Parathyroid adenoma (tissue), 2 donors: ENCODE measurements at regions not wholly inside any gene's neighbourhood (a gene's known extent, or its start where the extent isn't known, plus 50 kb on each side); places are given as distances from the start of the nearest gene placed in this dataset.

Source experiments
- H2AFZ ChIP-seq: fragments of 300-600 bp; sonication (generic); one replicate; pipeline ENCODE4 v1.7.0; 2017; ENCODE audit warnings: antibody characterized with exemption, mild to moderate bottlenecking
- H3K27ac ChIP-seq: fragments of 300-600 bp; sonication (generic); one replicate; pipeline ENCODE4 v1.7.0; 2017
- H3K27me3 ChIP-seq: fragments of 300-600 bp; sonication (generic); one replicate; pipeline ENCODE4 v1.7.0; 2017; ENCODE audit warnings: low read length; ENCODE audit not compliant: control insufficient read depth, insufficient read depth
- H3K36me3 ChIP-seq: fragments of 300-600 bp; sonication (generic); one replicate; pipeline ENCODE4 v1.7.0; 2017; ENCODE audit warnings: low read length; ENCODE audit not compliant: control insufficient read depth, insufficient read depth
- H3K4me1 ChIP-seq: fragments of 300-600 bp; sonication (generic); one replicate; pipeline ENCODE4 v1.7.0; 2017; ENCODE audit warnings: control low read depth
- H3K4me2 ChIP-seq: fragments of 300-600 bp; sonication (generic); one replicate; pipeline ENCODE4 v1.7.0; 2017; ENCODE audit warnings: low read length
- H3K4me3 ChIP-seq: fragments of 300-600 bp; sonication (generic); one replicate; pipeline ENCODE4 v1.7.0; 2017; ENCODE audit warnings: low read depth, low read length
- H3K79me2 ChIP-seq: fragments of 300-600 bp; sonication (generic); one replicate; pipeline ENCODE4 v1.7.0; 2017; ENCODE audit warnings: control low read depth
- H3K9ac ChIP-seq: fragments of 300-600 bp; sonication (generic); one replicate; pipeline ENCODE4 v1.7.0; 2017; ENCODE audit warnings: mild to moderate bottlenecking
- H3K9me3 ChIP-seq: fragments of 300-600 bp; sonication (generic); one replicate; pipeline ENCODE4 v1.7.0; 2017; ENCODE audit warnings: low read length; ENCODE audit not compliant: control insufficient read depth
- TF ChIP-seq, protein P1 (sequence below): fragments of 300-600 bp; sonication (generic); IDR thresholded peaks from one replicate; pipeline ENCODE4 v1.7.0; 2017; ENCODE audit warnings: antibody characterized with exemption, mild to moderate bottlenecking
- donor health status: primary hyperparathyroidism.

DNA sequence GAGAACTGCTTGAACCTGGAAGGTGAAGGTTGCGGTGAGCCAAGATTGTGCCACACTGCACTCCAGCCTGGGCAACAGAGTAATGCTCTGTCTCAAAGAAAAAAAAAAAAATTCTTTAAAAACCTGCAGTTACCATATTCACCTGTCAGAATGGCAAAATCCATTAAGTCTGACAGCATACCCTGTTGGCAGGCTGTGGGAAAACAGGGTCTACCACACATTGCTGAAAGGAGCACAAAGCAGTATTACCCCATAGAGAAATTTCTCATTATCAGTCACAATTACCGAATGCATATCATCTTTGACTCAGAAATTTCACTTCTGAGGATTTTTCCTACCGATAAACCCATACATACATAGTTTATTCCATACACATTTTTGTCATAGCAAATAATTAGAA, 264.1 kb upstream of the SLCO3A1 start:
- no peaks in the 10 kb centered on the region for H3K4me1 ChIP-seq
- no peak overlapping the region for H3K9ac ChIP-seq
- no peaks in the 10 kb centered on the region for H3K27me3 ChIP-seq
- TF ChIP-seq, protein P1, sequence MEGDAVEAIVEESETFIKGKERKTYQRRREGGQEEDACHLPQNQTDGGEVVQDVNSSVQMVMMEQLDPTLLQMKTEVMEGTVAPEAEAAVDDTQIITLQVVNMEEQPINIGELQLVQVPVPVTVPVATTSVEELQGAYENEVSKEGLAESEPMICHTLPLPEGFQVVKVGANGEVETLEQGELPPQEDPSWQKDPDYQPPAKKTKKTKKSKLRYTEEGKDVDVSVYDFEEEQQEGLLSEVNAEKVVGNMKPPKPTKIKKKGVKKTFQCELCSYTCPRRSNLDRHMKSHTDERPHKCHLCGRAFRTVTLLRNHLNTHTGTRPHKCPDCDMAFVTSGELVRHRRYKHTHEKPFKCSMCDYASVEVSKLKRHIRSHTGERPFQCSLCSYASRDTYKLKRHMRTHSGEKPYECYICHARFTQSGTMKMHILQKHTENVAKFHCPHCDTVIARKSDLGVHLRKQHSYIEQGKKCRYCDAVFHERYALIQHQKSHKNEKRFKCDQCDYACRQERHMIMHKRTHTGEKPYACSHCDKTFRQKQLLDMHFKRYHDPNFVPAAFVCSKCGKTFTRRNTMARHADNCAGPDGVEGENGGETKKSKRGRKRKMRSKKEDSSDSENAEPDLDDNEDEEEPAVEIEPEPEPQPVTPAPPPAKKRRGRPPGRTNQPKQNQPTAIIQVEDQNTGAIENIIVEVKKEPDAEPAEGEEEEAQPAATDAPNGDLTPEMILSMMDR = no peak
- H3K27ac ChIP-seq = no peak overlapping the region
- H3K9me3 ChIP-seq = no peaks in the 10 kb centered on the region
- H3K4me2 ChIP-seq = no peak overlapping the region
- no peak overlapping the region for H2AFZ ChIP-seq
- H3K79me2 ChIP-seq = no peaks in the 10 kb centered on the region
- no peaks in the 10 kb centered on the region for H3K36me3 ChIP-seq
- no peak overlapping the region for H3K4me3 ChIP-seq

DNA sequence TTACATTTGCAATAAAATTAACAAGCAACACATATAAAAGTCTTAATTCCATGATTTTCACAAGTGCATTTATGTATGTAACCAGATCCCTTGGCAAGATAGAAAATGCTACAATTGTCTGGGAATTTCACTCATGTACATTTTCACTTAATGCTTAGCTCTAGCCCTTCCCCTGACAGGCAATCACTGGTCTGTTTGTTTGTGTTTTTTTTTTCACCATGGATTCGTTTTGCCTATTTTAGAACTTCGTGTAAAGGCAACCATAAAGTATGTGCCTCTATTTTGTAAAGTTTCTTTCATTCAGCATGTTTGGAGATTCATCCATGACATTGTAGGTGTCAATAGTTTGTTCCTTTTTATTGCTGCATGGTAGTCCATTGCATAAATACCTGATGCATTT, 260.9 kb upstream of the SLCO3A1 start:
- H3K79me2 ChIP-seq = no peaks in the 10 kb centered on the region
- H3K27ac ChIP-seq = no peak overlapping the region
- H2AFZ ChIP-seq = no peak overlapping the region
- H3K4me3 ChIP-seq = no peak overlapping the region
- no peaks in the 10 kb centered on the region for H3K27me3 ChIP-seq
- H3K9ac ChIP-seq = no peak overlapping the region
- H3K9me3 ChIP-seq = no peaks in the 10 kb centered on the region
- no peaks in the 10 kb centered on the region for H3K36me3 ChIP-seq
- TF ChIP-seq, protein P1 = no peak
- H3K4me2 ChIP-seq = no peak overlapping the region
- no peaks in the 10 kb centered on the region for H3K4me1 ChIP-seq

DNA sequence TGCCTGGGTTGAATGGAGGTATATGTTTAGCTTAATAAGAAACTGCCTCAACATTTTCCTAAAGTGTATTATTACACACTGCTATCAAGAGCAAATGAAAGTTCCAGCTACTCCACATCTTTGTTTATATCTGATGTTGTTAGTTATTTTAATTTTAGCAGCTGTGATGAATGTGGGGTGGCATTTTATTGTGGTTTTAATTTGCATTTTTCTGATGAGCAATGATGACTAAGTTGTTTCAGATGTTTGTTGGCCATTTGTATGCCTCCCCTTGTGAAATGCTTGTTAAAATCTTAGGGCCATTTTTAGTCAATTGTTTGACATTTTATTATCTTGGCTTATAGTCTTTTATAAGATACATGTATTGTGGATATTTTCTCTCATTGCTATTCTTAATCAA, 260.4 kb upstream of the SLCO3A1 start:
- Histone ChIP-seq H3K4me1 (no peaks in the 10 kb centered on the region), H3K4me2 (no peak overlapping the region), H3K36me3 (no peaks in the 10 kb centered on the region), H3K9me3 (no peaks in the 10 kb centered on the region), H3K4me3 (no peak overlapping the region), H3K9ac (no peak overlapping the region), H3K79me2 (no peaks in the 10 kb centered on the region), H2AFZ (no peak overlapping the region), H3K27ac (no peak overlapping the region), H3K27me3 (no peaks in the 10 kb centered on the region)
- TF ChIP-seq, protein P1 = no peak

DNA sequence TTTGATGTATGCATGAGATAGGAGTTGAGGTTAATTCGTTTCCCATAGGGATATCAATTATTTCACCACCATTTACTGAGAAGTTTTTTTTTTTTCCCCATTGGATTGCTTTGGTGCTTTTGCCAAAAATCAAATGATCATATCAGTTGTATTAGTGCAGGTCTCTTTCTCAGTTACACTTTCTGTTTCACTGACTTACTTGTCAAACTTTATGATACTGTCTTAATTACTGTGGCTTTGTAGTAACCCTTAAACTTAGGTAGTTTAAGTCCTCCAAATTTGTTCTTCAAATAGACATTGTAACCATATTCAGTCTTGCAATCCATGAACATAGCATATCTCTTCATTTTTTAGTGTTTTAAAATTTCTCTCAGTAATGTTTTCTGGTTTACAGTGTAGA, 259.9 kb upstream of the SLCO3A1 start:
- Histone ChIP-seq H3K9me3 (no peaks in the 10 kb centered on the region), H3K36me3 (no peaks in the 10 kb centered on the region), H3K79me2 (no peaks in the 10 kb centered on the region), H3K27me3 (no peaks in the 10 kb centered on the region), H3K4me2 (no peak overlapping the region), H3K4me1 (no peaks in the 10 kb centered on the region), H3K27ac (no peak overlapping the region), H3K9ac (no peak overlapping the region), H3K4me3 (no peak overlapping the region), H2AFZ (no peak overlapping the region)
- TF ChIP-seq, protein P1 = no peak

DNA sequence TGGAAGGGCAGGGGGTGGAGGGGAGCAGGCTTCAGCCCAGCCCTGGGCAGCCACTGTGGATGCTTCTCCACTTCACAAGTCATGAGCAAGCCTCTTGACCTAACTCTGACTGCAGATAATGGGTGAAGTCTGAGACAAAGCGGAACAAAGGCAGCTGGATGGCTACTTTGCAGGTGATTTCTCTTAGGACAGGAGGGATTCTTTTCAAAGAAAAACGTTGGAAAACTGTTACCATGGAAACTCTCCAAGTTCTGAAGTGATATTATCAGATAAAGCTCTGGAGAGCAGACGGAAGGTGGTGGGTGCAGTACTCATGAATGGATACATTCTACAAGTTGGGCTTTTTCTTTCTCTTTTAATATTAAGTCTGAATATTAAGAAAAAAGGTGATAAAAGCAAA, 254.2 kb upstream of the SLCO3A1 start:
- H3K4me1 ChIP-seq = no peaks in the 10 kb centered on the region

More for the DNA sequence above, 254.2 kb upstream of the SLCO3A1 start:
- TF ChIP-seq, protein P1 = no peak
- Histone ChIP-seq H3K9me3 (no peaks in the 10 kb centered on the region), H2AFZ (no peak overlapping the region), H3K9ac (no peak overlapping the region), H3K79me2 (no peaks in the 10 kb centered on the region), H3K27ac (no peak overlapping the region), H3K4me3 (no peak overlapping the region), H3K27me3 (no peaks in the 10 kb centered on the region), H3K4me2 (no peak overlapping the region), H3K36me3 (no peaks in the 10 kb centered on the region)
